Glutamatergic neuron (in vitro differentiated cells): ENCODE measurements at regions not wholly inside any gene's neighbourhood (a gene's known extent, or its start where the extent isn't known, plus 50 kb on each side); places are given as distances from the start of the nearest gene placed in this dataset.

ENCODE experiments used
- DNase-seq: peaks from one replicate; pipeline ENCODE4 v3.0.0; 2022
- H3K27ac Mint-ChIP-seq: one replicate; pipeline ENCODE4 v1.8.0; 2020; ENCODE audit warnings: mild to moderate bottlenecking, mixed read lengths, inconsistent platforms; ENCODE audit not compliant: unreplicated experiment
- H3K27me3 Mint-ChIP-seq: one replicate; pipeline ENCODE4 v1.8.0; 2020; ENCODE audit warnings: mild to moderate bottlenecking, moderate library complexity, mixed read lengths, inconsistent platforms; ENCODE audit not compliant: unreplicated experiment
- H3K36me3 Mint-ChIP-seq: one replicate; pipeline ENCODE4 v1.8.0; 2020; ENCODE audit warnings: mild to moderate bottlenecking, mixed read lengths, inconsistent platforms; ENCODE audit not compliant: unreplicated experiment
- H3K4me1 Mint-ChIP-seq: one replicate; pipeline ENCODE4 v1.8.0; 2020; ENCODE audit warnings: mild to moderate bottlenecking, low read depth, mixed read lengths, inconsistent platforms; ENCODE audit not compliant: unreplicated experiment
- H3K4me3 Mint-ChIP-seq: one replicate; pipeline ENCODE4 v1.8.0; 2020; ENCODE audit warnings: mild to moderate bottlenecking, mixed read lengths, inconsistent platforms; ENCODE audit not compliant: unreplicated experiment
- H3K9me3 Mint-ChIP-seq: one replicate; pipeline ENCODE4 v1.8.0; 2020; ENCODE audit warnings: mild to moderate bottlenecking, moderate library complexity, mixed read lengths, inconsistent platforms; ENCODE audit not compliant: unreplicated experiment
- CTCF ChIP-seq: fragments of 200-600 bp; sonication (generic); IDR thresholded peaks from one replicate; pipeline ENCODE4 v1.5.0; 2021; ENCODE audit not compliant: partially characterized antibody, unreplicated experiment

GRCh38 chr1:17984583-17984982, 123.0 kb upstream of the IGSF21 start:
- peak; percentile 96 for TF ChIP-seq CTCF
- Mint-ChIP-seq H3K4me1 (no peaks in the 10 kb centered on the region), H3K4me3 (no peak overlapping the region), H3K9me3 (peaks cover 2% of the 10 kb centered on the region), H3K36me3 (peaks cover 11% of the 10 kb centered on the region), H3K27me3 (peaks cover 3% of the 10 kb centered on the region), H3K27ac (no peak overlapping the region)
- DNase-seq: peak; percentile 50

GRCh38 chr1:17986156-17986555, 121.4 kb upstream of the IGSF21 start:
- H3K4me3 Mint-ChIP-seq: no peak overlapping the region
- H3K27me3 Mint-ChIP-seq: no peaks in the 10 kb centered on the region
- H3K36me3 Mint-ChIP-seq: peaks cover 11% of the 10 kb centered on the region
- no peaks in the 10 kb centered on the region for H3K9me3 Mint-ChIP-seq
- no peaks in the 10 kb centered on the region for H3K4me1 Mint-ChIP-seq
- no peak overlapping the region for H3K27ac Mint-ChIP-seq
- no peak for DNase-seq
- TF ChIP-seq CTCF: no peak

GRCh38 chr1:17990401-17990800, 117.2 kb upstream of the IGSF21 start:
- Mint-ChIP-seq H3K27me3 (peaks cover 2% of the 10 kb centered on the region), H3K4me1 (no peaks in the 10 kb centered on the region), H3K4me3 (no peak overlapping the region), H3K27ac (no peak overlapping the region), H3K36me3 (peaks cover 11% of the 10 kb centered on the region), H3K9me3 (no peaks in the 10 kb centered on the region)
- DNase-seq: no peak
- no peak for TF ChIP-seq CTCF

GRCh38 chr1:17991996-17992395, 115.6 kb upstream of the IGSF21 start:
- Mint-ChIP-seq H3K27ac (no peak overlapping the region), H3K36me3 (peaks cover 11% of the 10 kb centered on the region), H3K9me3 (no peaks in the 10 kb centered on the region), H3K27me3 (peaks cover 4% of the 10 kb centered on the region), H3K4me1 (no peaks in the 10 kb centered on the region), H3K4me3 (no peak overlapping the region)
- no peak for DNase-seq
- no peak for TF ChIP-seq CTCF

- H3K27ac Mint-ChIP-seq: no peak overlapping the region
- H3K36me3 Mint-ChIP-seq: peaks cover 5% of the 10 kb centered on the region
- DNase-seq: no peak
- H3K9me3 Mint-ChIP-seq: no peaks in the 10 kb centered on the region
- H3K4me3 Mint-ChIP-seq: no peak overlapping the region
- H3K4me1 Mint-ChIP-seq: no peaks in the 10 kb centered on the region
- TF ChIP-seq CTCF: no peak
- peaks cover 4% of the 10 kb centered on the region for H3K27me3 Mint-ChIP-seq
These were observed 114.8 kb upstream of the IGSF21 start for GRCh38 chr1:17992800-17993199.
